ENCODE measurements at regions not wholly inside any gene's neighbourhood (a gene's known extent, or its start where the extent isn't known, plus 50 kb on each side); places are given as distances from the start of the nearest gene placed in this dataset.

- TF ChIP-seq EZH2 (IDR thresholded peaks at IDR 0.05; ENCODE audit: borderline replicate concordance) (no peak), CTCF (IDR thresholded peaks at IDR 0.05; ENCODE audit: poor library complexity) (no peak)
These were observed 234.7 kb upstream of the ZPLD1 start for GRCh38 chr3:102200126-102200525.
